ENCODE measurements at regions not wholly inside any gene's neighbourhood (a gene's known extent, or its start where the extent isn't known, plus 50 kb on each side); places are given as distances from the start of the nearest gene placed in this dataset.

- TF ChIP-seq FOXM1 (IDR thresholded peaks at IDR 0.05; ENCODE audit: borderline replicate concordance, low read depth) (no peak), RAD21 (IDR thresholded peaks at IDR 0.05; ENCODE audit: low read depth) (no peak), CEBPB (IDR thresholded peaks at IDR 0.05) (no peak), MAX (IDR thresholded peaks at IDR 0.05) (no peak), TCF12 (IDR thresholded peaks at IDR 0.05; ENCODE audit: low read depth) (no peak), EP300 (IDR thresholded peaks at IDR 0.05; ENCODE audit: borderline replicate concordance) (no peak), TAF1 (IDR thresholded peaks at IDR 0.05; ENCODE audit: low read depth) (no peak), CREB1 (IDR thresholded peaks at IDR 0.05; ENCODE audit: low read depth) (no peak), ZBTB7A (IDR thresholded peaks at IDR 0.05; ENCODE audit: low read depth) (no peak), TEAD4 (IDR thresholded peaks at IDR 0.05) (no peak)
- TF ChIP-seq, protein P1, sequence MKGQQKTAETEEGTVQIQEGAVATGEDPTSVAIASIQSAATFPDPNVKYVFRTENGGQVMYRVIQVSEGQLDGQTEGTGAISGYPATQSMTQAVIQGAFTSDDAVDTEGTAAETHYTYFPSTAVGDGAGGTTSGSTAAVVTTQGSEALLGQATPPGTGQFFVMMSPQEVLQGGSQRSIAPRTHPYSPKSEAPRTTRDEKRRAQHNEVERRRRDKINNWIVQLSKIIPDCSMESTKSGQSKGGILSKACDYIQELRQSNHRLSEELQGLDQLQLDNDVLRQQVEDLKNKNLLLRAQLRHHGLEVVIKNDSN (IDR thresholded peaks at IDR 0.05) = no peak
Measured at GRCh38 chr7:156079156-156079555, 266.9 kb upstream of the SHH start.

DNA sequence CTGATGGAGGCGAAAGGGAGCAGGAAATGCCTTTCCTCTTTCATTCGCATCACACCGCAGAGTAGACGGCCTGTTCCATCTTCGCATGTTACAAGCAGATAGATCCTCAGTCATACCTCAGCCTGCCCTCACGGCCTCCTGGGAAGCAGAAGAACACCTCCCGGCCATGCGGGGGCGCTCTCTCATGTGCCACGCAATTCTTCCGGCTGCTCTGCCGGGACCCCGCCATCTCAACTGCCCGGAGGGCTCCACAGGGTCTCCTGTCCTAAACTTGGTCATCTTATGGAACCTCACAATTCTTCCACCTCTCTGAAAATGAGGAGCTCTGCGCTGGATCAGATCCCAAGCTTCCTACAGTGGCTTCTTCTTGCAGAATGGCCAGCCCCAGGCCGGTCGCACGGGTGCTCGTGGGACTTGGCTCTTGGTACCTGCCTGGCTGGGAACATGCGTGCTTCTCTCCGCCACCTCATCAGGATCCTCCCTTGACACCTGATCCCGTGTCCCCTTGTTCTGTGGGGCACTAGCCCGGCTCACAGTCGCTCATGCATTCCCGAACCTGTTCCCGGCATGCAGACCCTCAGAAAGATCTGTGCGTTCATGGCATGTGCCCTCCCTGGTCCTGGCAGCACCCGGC is 262.8 kb upstream of the SHH start:
- TF ChIP-seq TCF12 (IDR thresholded peaks at IDR 0.05; ENCODE audit: low read depth) = no peak
- no peak for TF ChIP-seq TEAD4 (IDR thresholded peaks at IDR 0.05)
- TF ChIP-seq MAX (IDR thresholded peaks at IDR 0.05) = no peak
- TF ChIP-seq NFIC (IDR thresholded peaks at IDR 0.05) = no peak
- no peak for TF ChIP-seq TAF1 (IDR thresholded peaks at IDR 0.05; ENCODE audit: low read depth)
- no peak for TF ChIP-seq CEBPB (IDR thresholded peaks at IDR 0.05)
- no peak for TF ChIP-seq EGR1 (IDR thresholded peaks at IDR 0.05)
- TF ChIP-seq RAD21 (IDR thresholded peaks at IDR 0.05; ENCODE audit: low read depth) = no peak
- no peak for TF ChIP-seq ZBTB7A (IDR thresholded peaks at IDR 0.05; ENCODE audit: low read depth)
- no peak for TF ChIP-seq YY1 (IDR thresholded peaks at IDR 0.05; ENCODE audit: low read depth)
- no peak for TF ChIP-seq CREB1 (IDR thresholded peaks at IDR 0.05; ENCODE audit: low read depth)
- TF ChIP-seq, protein P1 (IDR thresholded peaks at IDR 0.05) = no peak
- TF ChIP-seq, protein P2, sequence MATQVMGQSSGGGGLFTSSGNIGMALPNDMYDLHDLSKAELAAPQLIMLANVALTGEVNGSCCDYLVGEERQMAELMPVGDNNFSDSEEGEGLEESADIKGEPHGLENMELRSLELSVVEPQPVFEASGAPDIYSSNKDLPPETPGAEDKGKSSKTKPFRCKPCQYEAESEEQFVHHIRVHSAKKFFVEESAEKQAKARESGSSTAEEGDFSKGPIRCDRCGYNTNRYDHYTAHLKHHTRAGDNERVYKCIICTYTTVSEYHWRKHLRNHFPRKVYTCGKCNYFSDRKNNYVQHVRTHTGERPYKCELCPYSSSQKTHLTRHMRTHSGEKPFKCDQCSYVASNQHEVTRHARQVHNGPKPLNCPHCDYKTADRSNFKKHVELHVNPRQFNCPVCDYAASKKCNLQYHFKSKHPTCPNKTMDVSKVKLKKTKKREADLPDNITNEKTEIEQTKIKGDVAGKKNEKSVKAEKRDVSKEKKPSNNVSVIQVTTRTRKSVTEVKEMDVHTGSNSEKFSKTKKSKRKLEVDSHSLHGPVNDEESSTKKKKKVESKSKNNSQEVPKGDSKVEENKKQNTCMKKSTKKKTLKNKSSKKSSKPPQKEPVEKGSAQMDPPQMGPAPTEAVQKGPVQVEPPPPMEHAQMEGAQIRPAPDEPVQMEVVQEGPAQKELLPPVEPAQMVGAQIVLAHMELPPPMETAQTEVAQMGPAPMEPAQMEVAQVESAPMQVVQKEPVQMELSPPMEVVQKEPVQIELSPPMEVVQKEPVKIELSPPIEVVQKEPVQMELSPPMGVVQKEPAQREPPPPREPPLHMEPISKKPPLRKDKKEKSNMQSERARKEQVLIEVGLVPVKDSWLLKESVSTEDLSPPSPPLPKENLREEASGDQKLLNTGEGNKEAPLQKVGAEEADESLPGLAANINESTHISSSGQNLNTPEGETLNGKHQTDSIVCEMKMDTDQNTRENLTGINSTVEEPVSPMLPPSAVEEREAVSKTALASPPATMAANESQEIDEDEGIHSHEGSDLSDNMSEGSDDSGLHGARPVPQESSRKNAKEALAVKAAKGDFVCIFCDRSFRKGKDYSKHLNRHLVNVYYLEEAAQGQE (IDR thresholded peaks at IDR 0.05; ENCODE audit: low read depth) = no peak
- no peak for TF ChIP-seq EP300 (IDR thresholded peaks at IDR 0.05; ENCODE audit: borderline replicate concordance)

- TF ChIP-seq EP300 (IDR thresholded peaks at IDR 0.05; ENCODE audit: borderline replicate concordance) (no peak), TAF1 (IDR thresholded peaks at IDR 0.05; ENCODE audit: low read depth) (no peak), EGR1 (IDR thresholded peaks at IDR 0.05) (no peak)
Measured at GRCh38 chr7:156074084-156074483, 261.8 kb upstream of the SHH start.

- TF ChIP-seq CREB1 (IDR thresholded peaks at IDR 0.05; ENCODE audit: low read depth) (no peak), YY1 (IDR thresholded peaks at IDR 0.05; ENCODE audit: low read depth) (no peak), EP300 (IDR thresholded peaks at IDR 0.05; ENCODE audit: borderline replicate concordance) (no peak), TAF1 (IDR thresholded peaks at IDR 0.05; ENCODE audit: low read depth) (no peak), ZBTB7A (IDR thresholded peaks at IDR 0.05; ENCODE audit: low read depth) (no peak), EGR1 (IDR thresholded peaks at IDR 0.05) (no peak), TCF12 (IDR thresholded peaks at IDR 0.05; ENCODE audit: low read depth) (no peak), TEAD4 (IDR thresholded peaks at IDR 0.05) (no peak), MAX (IDR thresholded peaks at IDR 0.05) (no peak), NFIC (IDR thresholded peaks at IDR 0.05) (no peak), RAD21 (IDR thresholded peaks at IDR 0.05; ENCODE audit: low read depth) (no peak)
- TF ChIP-seq, protein P2 (IDR thresholded peaks at IDR 0.05; ENCODE audit: low read depth) = no peak
- TF ChIP-seq, protein P1 (IDR thresholded peaks at IDR 0.05) = no peak
Measured at GRCh38 chr7:156073366-156074052, 261.2 kb upstream of the SHH start.

DNA sequence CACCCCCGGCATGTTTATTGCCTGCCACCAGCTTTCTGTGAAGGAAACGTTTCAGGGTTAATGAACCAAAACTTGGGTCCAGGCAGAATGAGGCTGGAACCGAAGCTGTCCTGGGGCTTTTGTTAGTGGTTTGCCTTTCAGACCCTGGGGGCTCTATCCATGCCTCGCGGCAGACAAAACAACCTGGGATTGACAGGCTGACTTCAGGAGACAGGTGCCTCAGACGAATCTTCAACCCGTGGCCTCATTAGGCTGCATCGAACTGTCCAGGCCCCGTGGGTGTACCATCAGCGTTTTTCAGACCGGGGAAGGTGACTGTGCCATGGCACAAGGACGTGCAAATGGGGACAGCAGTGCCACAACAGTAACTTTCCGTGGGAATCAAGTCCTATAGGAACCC is 259.3 kb upstream of the SHH start:
- TF ChIP-seq, protein P2 (IDR thresholded peaks at IDR 0.05; ENCODE audit: low read depth) = no peak
- TF ChIP-seq TAF1 (IDR thresholded peaks at IDR 0.05; ENCODE audit: low read depth) (no peak), MAX (IDR thresholded peaks at IDR 0.05) (no peak), FOXM1 (IDR thresholded peaks at IDR 0.05; ENCODE audit: borderline replicate concordance, low read depth) (no peak), CEBPB (IDR thresholded peaks at IDR 0.05) (no peak), CREB1 (IDR thresholded peaks at IDR 0.05; ENCODE audit: low read depth) (no peak), YY1 (IDR thresholded peaks at IDR 0.05; ENCODE audit: low read depth) (no peak), NFIC (IDR thresholded peaks at IDR 0.05) (no peak), TEAD4 (IDR thresholded peaks at IDR 0.05) (no peak), EP300 (IDR thresholded peaks at IDR 0.05; ENCODE audit: borderline replicate concordance) (no peak), EGR1 (IDR thresholded peaks at IDR 0.05) (no peak), ZBTB7A (IDR thresholded peaks at IDR 0.05; ENCODE audit: low read depth) (no peak), RAD21 (IDR thresholded peaks at IDR 0.05; ENCODE audit: low read depth) (no peak), TCF12 (IDR thresholded peaks at IDR 0.05; ENCODE audit: low read depth) (no peak)
- TF ChIP-seq, protein P1 (IDR thresholded peaks at IDR 0.05) = no peak

Data from Ishikawa (cell line).